Glutamatergic neuron (in vitro differentiated cells): ENCODE measurements at regions not wholly inside any gene's neighbourhood (a gene's known extent, or its start where the extent isn't known, plus 50 kb on each side); places are given as distances from the start of the nearest gene placed in this dataset.

Experiments used
- DNase-seq: peaks from one replicate; pipeline ENCODE4 v3.0.0; 2022
- H3K27ac Mint-ChIP-seq: one replicate; pipeline ENCODE4 v1.8.0; 2020; ENCODE audit warnings: mild to moderate bottlenecking, mixed read lengths, inconsistent platforms; ENCODE audit not compliant: unreplicated experiment
- H3K27me3 Mint-ChIP-seq: one replicate; pipeline ENCODE4 v1.8.0; 2020; ENCODE audit warnings: mild to moderate bottlenecking, moderate library complexity, mixed read lengths, inconsistent platforms; ENCODE audit not compliant: unreplicated experiment
- H3K36me3 Mint-ChIP-seq: one replicate; pipeline ENCODE4 v1.8.0; 2020; ENCODE audit warnings: mild to moderate bottlenecking, mixed read lengths, inconsistent platforms; ENCODE audit not compliant: unreplicated experiment
- H3K4me1 Mint-ChIP-seq: one replicate; pipeline ENCODE4 v1.8.0; 2020; ENCODE audit warnings: mild to moderate bottlenecking, low read depth, mixed read lengths, inconsistent platforms; ENCODE audit not compliant: unreplicated experiment
- H3K4me3 Mint-ChIP-seq: one replicate; pipeline ENCODE4 v1.8.0; 2020; ENCODE audit warnings: mild to moderate bottlenecking, mixed read lengths, inconsistent platforms; ENCODE audit not compliant: unreplicated experiment
- H3K9me3 Mint-ChIP-seq: one replicate; pipeline ENCODE4 v1.8.0; 2020; ENCODE audit warnings: mild to moderate bottlenecking, moderate library complexity, mixed read lengths, inconsistent platforms; ENCODE audit not compliant: unreplicated experiment
- CTCF ChIP-seq: fragments of 200-600 bp; sonication (generic); IDR thresholded peaks from one replicate; pipeline ENCODE4 v1.5.0; 2021; ENCODE audit not compliant: partially characterized antibody, unreplicated experiment

GRCh38 chr1:31503570-31503969, 72.7 kb upstream of the TINAGL1 start:
- DNase-seq: no peak
- H3K27me3 Mint-ChIP-seq: peaks cover 4% of the 10 kb centered on the region
- H3K36me3 Mint-ChIP-seq: no peaks in the 10 kb centered on the region
- H3K27ac Mint-ChIP-seq: no peak overlapping the region
- no peaks in the 10 kb centered on the region for H3K9me3 Mint-ChIP-seq
- TF ChIP-seq CTCF: no peak
- H3K4me1 Mint-ChIP-seq: peaks cover 8% of the 10 kb centered on the region
- no peak overlapping the region for H3K4me3 Mint-ChIP-seq

- no peaks in the 10 kb centered on the region for H3K9me3 Mint-ChIP-seq
These were observed 72.3 kb upstream of the TINAGL1 start for GRCh38 chr1:31504001-31504400.

GRCh38 chr1:31505911-31506497, 70.3 kb upstream of the TINAGL1 start:
- Mint-ChIP-seq H3K9me3 (no peaks in the 10 kb centered on the region), H3K4me1 (peaks cover 8% of the 10 kb centered on the region), H3K4me3 (no peak overlapping the region), H3K27me3 (peaks cover 4% of the 10 kb centered on the region), H3K27ac (no peak overlapping the region), H3K36me3 (no peaks in the 10 kb centered on the region)
- DNase-seq: no peak
- TF ChIP-seq CTCF: no peak

More at GRCh38 chr1:31504001-31504400, 72.3 kb upstream of the TINAGL1 start:
- Mint-ChIP-seq H3K4me1 (peaks cover 8% of the 10 kb centered on the region), H3K36me3 (no peaks in the 10 kb centered on the region), H3K27me3 (peaks cover 4% of the 10 kb centered on the region), H3K27ac (no peak overlapping the region), H3K4me3 (no peak overlapping the region)
- DNase-seq: no peak
- no peak for TF ChIP-seq CTCF

- no peak for DNase-seq
- no peaks in the 10 kb centered on the region for H3K9me3 Mint-ChIP-seq
- H3K4me3 Mint-ChIP-seq: no peak overlapping the region
- no peak for TF ChIP-seq CTCF
- H3K36me3 Mint-ChIP-seq: no peaks in the 10 kb centered on the region
- peaks cover 3% of the 10 kb centered on the region for H3K4me1 Mint-ChIP-seq
- peaks cover 3% of the 10 kb centered on the region for H3K27me3 Mint-ChIP-seq
- H3K27ac Mint-ChIP-seq: no peak overlapping the region
These were observed 69.1 kb upstream of the TINAGL1 start for GRCh38 chr1:31507221-31507620.

- Mint-ChIP-seq H3K27ac (no peak overlapping the region), H3K27me3 (peaks cover 3% of the 10 kb centered on the region), H3K4me1 (peaks cover 3% of the 10 kb centered on the region), H3K4me3 (no peak overlapping the region), H3K9me3 (no peaks in the 10 kb centered on the region), H3K36me3 (no peaks in the 10 kb centered on the region)
- no peak for TF ChIP-seq CTCF
- no peak for DNase-seq
These were observed 68.4 kb upstream of the TINAGL1 start for GRCh38 chr1:31507676-31508530.
